Stimulated activated CD8-positive, alpha-beta memory T cell treated with anti-CD3 and anti-CD28 coated beads, Interleukin-15, amount 100 ng/mL, for 24 hours (primary cell): ENCODE measurements at regions not wholly inside any gene's neighbourhood (a gene's known extent, or its start where the extent isn't known, plus 50 kb on each side); places are given as distances from the start of the nearest gene placed in this dataset.
"Not testable (repeated sequence)": the region's sequence is repeated elsewhere in the genome, so short reads cannot be mapped to it uniquely, and the experiment has no call there.

Experiments used
- DNase-seq: peaks from one replicate; pipeline ENCODE4 v3.0.0-alpha.2; 2020; ENCODE audit warnings: low read depth

DNA sequence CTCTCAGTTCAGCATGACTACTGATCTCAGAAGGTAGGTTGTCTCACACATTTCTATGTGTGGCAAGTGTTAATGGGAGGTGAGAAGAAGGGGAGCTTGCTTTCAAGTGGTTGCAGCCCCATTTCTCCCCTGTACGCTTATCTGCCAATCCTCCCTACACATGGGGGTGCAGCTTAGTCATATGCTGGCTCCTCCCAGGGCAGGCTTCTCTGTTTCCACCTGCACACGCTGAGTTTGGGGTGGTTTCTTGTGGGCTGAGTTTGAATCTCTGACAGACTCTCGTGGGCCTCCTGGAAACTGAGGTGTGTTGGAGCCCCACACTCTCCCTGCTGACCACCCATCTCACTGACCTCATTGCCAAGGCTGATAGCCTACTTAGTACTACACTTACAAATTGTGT, 435.8 kb upstream of the MTPN start:
- DNase-seq = no peak

DNA sequence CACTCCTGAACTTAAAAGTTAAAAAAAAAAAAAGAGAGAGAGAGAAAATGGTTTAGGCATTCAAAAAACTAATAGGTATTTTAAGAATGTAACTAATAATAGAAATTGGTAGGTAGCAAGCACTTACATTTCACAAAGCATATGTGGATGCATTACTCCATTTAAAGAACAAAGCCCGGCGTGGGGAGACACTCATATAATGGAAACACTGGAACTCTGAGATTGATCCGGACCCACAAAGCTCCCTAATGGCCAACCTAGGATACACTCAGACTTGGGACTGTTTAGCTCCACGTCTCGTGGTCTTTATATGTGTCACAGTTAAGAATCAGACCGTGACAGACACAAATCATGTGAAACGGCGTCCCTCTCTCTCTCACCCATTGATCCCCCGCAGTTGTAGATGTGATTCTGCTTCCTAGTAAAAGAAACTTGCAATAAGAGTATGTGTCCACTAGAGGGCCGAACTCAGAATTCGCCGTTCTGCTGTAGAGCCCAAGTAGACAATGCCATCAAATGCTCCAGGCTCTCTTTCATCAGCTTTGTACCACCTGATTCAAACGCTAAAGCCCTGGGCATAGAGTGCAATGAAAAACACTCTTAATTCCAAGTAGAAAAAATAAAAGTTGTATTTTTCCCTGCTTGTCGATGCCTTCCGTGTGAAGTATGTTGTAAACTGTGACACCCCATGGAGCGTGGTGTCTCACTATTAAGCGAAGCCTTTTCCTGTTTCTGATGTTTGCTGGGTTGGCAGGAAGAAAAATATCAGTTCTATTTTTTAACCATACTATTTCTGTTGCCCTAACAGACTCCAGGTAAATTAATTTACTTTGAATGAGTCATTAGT, 429.0 kb upstream of the MTPN start:
- no peak for DNase-seq

DNA sequence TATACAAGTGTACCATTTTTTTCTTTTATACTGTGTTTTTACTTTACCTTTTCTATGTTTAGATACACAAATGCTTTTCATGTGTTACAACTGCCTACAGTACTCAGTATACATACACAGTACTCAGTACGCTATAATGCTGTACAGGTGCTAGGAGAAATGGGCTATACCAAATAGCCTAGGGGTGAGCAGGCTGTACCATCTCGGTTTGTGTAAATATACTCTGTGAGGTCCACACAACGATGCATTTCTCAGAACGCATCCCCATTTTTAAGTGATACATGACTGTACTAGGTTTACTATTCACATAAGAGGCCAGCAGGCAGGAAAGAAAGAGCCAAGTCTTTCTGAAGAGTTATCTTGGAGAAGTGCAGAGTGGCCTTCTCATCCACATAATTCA, 426.4 kb upstream of the MTPN start:
- DNase-seq = no peak

DNA sequence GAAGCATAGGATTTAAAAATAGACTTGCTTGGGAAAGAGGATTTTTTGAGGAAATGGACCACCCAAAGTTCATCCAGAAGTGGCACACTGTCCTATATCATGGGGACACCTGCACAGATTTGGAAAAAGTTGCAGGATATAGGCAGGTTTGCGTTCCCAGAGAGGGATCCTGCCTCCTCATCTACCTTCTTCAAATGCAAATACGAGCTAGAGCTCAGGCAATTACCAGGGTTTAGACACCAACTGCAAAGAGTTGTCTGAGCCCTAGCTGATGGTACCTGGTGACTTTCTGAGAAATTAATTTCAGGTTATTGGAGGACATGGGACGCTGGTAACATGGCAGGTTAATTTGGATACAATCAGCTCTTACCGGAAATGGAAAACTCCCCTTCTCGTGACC, 423.7 kb upstream of the MTPN start:
- no peak for DNase-seq

DNA sequence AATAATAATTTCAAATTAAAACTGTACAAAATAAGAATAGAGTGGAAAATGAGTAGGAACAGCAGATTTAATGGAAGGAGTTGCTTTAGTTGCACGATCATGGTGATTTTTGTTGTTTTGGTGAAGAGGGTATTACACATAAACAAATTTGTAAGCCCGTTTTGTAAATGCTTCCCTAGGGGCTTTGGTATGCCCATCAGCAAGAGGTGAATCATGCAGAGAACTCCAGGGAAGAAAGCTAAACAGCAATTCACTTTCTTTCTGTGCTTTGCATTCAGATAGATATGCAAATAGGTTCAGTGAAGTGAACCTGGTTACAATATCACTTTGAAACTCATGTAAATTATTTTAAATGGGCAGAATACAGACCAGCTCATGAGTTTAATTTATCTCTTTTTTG, 422.2 kb upstream of the MTPN start:
- no peak for DNase-seq

DNA sequence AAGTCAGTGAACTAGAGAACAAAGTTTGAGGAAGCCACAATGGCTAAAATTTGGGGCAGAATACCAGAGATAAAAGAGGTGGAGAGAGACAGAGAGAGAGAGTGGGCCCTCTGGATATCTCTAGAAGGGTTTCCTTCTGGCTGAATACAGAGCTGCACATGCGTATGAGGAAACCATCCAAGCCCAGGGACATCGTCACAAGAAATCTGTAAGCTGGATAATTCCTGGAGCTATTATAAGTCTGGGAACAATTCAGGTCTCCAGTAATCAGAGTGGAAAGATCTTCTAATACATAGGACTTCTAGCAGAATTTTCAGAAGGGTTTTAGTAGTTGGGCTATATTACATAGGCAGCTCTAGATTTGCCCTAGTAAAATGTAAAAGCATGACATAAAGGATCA, 415.7 kb upstream of the MTPN start:
- DNase-seq = no peak

DNA sequence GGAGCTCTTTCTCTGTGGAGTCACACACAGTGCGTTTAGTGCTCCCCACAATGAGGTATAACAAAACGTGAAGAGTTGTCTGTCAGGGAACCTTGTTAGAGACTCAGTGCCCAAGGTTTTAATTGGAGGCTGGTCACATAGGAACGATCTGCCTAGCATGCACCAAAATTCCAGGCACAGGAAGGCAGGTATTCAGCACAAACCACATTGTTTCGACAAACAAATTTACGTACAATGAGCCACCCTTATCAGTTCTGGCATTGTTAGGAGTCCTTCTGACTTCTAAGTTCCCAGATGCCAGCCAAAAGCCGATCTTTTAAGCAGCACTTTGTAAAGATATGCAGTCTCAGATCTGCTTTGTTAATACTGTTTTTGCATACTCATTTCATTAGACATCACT, 414.2 kb upstream of the MTPN start:
- DNase-seq = no peak

DNA sequence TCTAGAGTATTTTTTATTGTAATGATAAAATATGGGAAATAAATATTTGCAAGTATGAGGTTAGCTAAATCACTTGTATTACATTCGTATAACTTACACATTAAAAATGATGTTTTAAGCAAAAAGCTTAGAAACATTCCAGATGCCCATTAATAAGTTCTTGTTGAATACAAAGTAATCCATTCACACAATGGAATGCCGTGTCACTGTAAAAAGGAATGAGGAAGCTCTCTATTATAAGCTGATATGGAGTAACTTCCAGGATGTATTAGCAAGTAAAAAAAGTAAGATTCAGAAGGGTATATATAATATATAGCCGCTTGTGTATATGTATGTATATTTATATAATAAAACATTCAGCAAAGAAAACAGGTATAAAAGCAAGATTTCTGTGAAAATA, 412.8 kb upstream of the MTPN start:
- no peak for DNase-seq

DNA sequence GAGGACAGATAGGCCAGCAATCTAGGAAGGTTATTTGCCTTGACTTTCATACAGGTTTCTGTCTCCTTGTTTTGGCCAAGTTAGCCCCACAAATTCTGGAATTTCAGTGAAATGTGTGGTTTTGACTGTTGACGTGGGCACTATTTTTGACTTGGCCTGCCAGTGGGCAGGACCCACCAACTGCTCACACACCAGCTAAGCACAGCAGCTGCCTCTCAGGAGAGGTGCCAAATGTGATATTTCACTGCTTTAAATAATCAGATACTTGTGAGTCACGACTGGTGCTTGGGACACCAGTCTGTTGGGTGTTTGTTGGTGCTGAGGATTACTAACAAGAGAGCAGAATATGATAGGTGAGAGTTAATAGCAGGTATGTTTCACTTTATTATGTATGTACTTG, 409.7 kb upstream of the MTPN start:
- no peak for DNase-seq

DNA sequence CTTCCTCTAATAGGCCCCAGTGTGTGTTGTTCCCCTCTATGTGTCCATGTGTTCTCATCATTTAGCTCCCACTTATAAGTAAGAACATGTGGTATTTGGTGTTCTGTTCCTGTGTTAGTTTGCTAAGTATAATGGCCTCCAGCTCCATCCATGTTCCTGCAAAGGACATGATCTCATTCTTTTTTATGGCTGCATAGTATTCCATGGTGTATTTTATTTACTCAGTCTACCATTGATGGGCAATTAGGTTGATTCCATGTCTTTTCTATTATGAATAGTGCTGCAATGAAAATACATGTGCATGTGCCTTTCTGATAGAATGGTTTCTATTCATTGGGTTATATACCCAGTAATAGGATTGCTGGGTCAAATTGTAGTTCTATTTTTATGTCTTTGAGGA, 394.2 kb upstream of the MTPN start:
- not testable (repeated sequence) for DNase-seq

DNA sequence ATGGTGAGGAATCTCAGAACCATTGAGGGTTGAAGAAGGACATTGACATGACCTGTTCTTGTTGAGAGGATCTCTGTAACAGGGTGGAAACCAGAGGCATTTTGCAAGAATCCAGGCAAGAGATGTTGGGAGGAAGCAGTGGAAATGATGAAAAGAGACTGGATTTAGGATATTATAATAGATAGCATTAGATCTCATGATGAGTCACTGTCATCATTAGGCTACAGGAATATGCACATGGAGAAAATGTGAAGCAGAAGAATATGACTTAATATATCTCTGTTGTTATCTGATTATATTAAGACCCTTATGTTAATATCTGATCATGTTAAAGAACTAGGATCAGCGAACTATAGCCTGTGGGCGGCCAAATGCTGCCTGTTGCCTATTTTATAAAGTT, 393.0 kb upstream of the MTPN start:
- no peak for DNase-seq

DNA sequence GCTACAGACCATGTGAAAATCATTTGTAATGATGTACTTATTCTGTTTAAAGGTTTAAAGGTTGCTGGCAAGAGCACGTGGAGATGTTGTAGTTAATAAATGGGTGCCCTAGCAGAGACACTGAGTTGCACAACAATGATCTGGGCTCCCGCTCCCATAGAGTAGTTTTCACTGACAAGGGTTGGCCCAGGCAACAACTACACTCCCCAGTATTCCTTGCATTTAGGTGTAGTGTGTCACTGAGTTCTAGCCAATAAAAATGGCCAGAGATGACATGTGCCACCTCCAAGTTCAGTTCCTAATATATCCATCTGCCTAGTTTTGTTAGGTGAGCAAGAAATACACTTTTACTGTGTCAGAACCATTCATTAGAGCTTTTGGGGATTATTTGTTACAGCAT, 392.1 kb upstream of the MTPN start:
- no peak for DNase-seq

DNA sequence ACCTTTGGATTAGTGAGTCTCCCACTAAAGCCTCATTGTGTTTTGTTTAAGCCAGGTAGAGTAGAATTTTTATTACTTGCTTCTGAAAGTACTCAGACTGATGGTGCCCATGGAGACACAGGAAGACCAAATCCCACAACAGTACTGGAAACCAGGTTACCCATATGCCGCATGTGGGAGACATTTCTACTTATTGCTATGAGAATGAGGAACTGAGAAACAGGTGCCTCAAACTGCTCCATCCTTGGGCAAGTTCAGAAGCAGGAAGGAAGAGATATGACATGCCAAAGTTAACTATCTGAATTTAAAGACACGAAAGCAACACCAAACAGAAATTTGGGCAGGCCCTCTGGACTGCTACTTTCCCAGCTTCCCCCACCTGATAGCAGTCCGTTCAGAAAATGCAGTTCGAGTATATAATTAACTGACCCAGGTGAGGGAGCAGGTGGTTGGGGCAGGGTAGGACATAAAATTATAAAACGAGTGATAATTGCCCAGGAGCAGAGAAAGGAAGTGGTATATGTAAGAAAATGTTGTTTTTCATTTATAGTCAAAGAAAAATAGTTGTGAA, 382.3 kb upstream of the MTPN start:
- no peak for DNase-seq

DNA sequence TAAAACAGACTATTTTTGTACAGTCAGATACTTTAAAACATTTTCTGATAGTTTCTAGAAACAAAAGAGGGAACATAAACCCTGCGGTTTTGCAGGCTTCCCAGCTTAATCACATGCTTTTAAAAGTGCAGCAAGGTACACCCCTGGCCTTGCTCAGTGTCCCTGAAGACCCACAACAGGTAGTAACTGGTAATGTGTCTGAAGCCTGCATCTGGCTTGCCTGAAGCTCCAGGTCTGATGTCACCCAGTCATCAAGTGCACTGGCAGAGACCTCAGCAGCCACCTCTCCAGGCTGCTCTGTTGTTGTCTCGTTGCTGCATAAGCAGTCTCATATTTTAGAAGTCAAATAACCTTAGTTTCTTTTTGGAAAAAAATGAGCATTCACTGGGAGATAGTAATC, 376.1 kb upstream of the MTPN start:
- DNase-seq = no peak

DNA sequence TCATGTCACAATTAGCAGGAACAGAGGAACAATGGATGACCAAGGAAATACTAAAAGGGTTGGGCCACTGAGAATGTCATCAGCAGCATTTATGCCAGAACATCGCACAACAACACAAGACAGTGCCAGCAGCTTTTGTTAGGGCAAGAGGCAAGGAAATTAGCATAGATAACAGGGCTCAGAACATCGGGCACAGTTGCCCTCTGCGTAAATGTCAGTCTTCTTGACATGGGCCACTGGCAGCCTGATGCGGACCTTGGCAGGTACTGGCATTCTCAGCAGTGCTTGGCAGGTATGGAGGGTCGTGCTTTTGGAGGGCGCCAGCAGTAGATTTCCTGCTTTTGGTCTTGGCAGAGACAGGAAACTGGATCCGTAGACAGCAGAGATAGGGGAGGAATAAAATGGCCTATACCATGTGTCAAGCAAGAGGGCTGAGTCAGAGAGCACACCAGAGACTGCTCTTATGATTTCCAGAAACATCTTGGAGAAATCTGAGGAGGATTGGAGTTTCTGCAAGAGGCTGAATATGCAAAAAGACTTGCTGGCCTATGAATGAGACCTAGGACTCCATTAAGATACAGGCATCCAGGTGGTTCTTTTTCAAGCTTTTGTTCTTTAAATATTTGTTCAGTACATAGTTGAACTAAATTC, 371.5 kb upstream of the MTPN start:
- no peak for DNase-seq

DNA sequence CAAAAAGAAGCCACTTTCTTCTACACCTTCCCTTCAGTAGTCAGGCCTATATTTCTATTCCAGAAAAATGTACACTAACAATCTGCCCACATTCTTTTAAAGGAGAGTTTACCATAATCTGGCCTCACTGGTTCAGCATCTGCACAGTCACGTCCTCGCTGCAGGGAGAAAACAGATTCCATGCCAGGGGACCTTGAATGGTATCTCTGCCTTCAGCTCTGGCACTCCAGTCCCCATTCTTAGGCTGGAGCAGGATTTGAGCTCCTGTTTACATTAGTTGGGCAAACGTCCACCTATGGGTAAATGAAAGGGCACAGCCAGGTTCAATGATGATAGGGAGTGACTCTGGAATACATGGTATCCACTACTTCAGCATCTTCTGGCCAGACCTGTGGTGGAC, 371.0 kb upstream of the MTPN start:
- no peak for DNase-seq

DNA sequence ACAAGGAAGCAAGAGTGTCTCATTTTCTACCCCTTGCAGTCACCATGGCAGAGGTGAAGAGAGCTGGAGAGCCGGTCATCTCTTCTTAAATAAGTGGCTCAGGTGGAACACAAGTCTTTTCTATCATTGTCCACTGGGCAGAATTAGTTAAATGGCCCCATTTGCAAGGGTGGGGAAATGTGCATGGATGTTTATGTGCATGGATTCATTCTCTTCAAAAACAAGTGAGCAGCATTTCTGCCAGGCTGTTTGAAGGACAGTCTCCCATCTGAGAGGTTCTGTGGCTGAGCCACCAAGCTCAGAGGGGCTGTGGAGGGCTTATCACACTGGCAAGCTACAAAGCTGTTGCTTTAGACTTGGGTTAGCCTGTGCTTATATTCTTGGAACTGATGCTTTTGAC, 370.3 kb upstream of the MTPN start:
- DNase-seq = no peak

DNA sequence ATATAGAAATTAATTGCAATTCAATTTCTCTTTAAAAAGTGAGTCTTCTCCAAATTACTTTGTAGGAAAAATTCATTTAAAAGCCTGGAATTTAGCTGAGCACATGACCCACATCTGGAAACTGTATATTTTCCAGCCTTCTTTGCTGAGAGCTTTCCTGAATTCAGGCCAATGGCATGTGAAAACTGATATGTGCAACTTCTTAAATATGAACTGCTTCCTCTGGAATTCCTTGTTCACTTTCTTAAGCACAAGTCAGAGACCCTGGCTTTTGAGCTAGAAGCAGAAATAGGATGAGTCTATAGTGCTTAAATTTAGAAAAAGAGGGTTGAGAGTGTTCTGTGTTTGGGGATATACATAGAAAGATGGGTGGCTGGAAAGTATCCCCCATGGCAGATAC, 365.1 kb upstream of the MTPN start:
- DNase-seq = no peak

DNA sequence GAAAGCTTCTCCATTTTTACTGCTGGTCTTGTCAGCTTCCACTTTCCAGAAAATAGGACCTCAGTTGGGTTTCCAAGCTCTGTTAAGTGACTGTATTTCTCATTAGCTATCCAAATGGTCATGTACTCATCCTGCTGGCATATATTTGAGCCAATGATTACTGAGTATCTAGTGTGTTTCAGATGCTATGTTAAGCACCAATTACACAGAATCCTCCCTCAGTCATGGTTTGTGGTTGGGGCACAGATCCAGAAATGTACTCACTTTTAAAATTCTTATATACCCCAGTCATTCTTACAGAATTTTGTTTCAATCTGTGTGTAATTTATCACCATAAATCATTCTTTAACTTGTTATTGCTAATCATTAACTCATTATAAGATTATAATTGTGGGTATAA, 362.3 kb upstream of the MTPN start:
- no peak for DNase-seq

DNA sequence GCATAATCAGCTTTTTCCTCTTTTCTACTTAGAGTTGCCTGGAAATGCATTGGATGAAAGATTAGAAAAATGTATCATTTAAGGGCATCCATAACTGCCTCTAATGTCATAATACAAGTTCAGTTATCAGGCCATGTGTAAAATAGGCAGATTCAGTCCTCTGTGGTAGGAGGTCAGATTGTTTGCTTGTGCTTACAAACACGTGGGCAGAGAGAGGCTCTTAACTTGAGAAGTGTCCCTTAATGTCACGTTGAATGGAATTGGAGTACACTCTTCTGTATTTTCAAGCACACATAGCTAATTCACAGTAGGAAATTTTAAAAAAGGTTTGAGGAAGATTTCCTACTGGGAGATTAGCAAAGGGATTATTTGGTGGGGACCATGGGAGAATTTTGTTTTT, 359.8 kb upstream of the MTPN start:
- DNase-seq = no peak

DNA sequence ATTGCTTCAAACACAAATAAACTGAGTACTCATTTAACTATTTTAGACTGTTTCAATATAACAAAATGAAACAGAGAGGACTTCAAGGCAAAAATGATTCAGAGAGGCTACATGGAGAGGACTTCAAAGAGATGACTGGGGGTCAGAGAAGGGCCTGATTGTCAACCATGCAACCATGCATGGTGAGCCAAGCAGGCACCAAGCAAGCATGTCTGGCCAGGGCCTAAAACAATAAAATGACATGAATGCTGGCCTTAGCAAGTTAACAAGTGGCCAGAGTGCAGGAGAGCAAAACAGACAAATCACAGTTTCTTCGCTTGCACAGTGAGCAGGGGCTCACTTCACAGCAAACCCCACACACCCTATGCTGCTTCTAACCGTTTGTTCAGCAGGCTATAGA, 356.5 kb upstream of the MTPN start:
- no peak for DNase-seq

DNA sequence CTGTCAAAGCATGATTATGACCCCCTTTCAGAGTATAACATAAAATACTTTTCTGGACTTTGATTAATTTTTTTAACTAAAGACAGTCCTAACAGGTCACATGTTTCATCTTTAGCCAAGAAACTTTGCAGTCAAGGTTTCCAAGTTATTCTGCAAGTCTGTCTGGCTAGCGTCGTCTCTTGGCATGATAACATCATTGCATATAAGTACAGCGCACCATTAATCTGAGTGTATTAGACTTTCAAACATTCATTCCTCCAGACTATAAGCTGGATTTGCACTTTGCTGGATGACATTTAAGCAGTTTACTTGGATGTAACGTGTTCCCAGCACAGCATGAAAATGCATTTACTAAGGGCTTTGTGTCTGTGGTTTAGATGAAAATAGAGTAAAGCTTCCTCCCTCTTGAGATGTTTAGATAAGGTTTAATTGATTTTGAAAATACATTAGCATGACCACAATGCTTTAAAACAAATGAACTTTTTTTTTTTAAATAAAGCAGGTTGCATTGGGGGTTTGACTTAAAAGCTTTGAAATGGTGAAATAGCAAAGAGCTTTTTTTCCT, 349.0 kb upstream of the MTPN start:
- DNase-seq = no peak

DNA sequence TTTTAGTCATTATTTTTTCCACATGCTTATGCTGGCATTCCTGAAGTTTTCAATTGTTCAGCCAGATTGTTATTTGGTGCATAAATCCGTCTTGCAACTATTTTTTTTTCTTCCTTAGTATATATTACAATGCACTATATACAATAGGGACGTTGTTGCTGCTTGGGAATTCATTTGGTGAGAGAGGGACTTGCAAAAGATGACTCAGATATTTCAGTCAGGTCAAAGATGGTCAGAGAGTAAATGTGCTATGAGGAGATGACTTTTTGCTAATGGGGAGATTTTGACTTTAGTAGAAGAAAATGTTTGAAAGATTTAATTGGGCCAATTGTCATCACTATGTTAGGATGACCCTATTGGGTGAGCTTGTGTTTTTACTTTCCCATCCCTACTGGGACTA, 348.4 kb upstream of the MTPN start:
- DNase-seq = no peak
